ENCODE measurements at regions not wholly inside any gene's neighbourhood (a gene's known extent, or its start where the extent isn't known, plus 50 kb on each side); places are given as distances from the start of the nearest gene placed in this dataset.

DNA sequence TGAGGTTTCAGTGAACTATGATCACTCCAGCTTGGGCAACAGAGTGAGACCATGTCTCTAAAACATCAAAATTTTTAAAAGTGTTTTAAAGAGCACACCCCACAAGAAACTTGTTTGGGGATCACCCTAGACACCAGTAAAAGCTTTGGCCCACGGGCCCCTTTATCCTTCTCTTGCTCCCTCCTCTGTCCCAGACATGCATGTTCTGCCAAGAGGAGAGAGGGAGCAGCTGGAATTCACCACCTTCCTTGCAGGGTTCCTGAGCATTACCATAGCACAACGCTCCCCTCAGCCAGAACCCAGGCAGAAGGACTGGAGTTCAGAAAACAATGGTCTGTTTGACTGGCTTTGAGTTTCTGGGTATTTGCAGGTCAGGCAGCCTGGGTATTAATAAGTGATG, 214.3 kb upstream of the CDH5 start:
- no peak for TF ChIP-seq CTCF (conservative IDR thresholded peaks at IDR 0.05; ENCODE audit: low read depth, low read length)
- no peaks in the 10 kb centered on the region for H3K36me3 ChIP-seq (ENCODE audit: insufficient read depth)
- no peak overlapping the region for H3K9ac ChIP-seq
- H3K79me2 ChIP-seq (ENCODE audit: insufficient read depth, low read depth), result no peaks in the 10 kb centered on the region
- no peaks in the 10 kb centered on the region for H3K27me3 ChIP-seq (ENCODE audit: insufficient read depth, low read depth)
- H3K4me2 ChIP-seq, result no peak overlapping the region
- no peaks in the 10 kb centered on the region for H3K4me1 ChIP-seq (ENCODE audit: low read depth, poor library complexity, severe bottlenecking)
- no peak overlapping the region for H2AFZ ChIP-seq (ENCODE audit: low read depth)
- no peak overlapping the region for H3K27ac ChIP-seq
- H3K4me3 ChIP-seq (IDR thresholded peaks at IDR 0.05; ENCODE audit: insufficient read depth, low read depth, low read length), result no peak overlapping the region
- H4K20me1 ChIP-seq (ENCODE audit: insufficient read depth), result no peaks in the 10 kb centered on the region

DNA sequence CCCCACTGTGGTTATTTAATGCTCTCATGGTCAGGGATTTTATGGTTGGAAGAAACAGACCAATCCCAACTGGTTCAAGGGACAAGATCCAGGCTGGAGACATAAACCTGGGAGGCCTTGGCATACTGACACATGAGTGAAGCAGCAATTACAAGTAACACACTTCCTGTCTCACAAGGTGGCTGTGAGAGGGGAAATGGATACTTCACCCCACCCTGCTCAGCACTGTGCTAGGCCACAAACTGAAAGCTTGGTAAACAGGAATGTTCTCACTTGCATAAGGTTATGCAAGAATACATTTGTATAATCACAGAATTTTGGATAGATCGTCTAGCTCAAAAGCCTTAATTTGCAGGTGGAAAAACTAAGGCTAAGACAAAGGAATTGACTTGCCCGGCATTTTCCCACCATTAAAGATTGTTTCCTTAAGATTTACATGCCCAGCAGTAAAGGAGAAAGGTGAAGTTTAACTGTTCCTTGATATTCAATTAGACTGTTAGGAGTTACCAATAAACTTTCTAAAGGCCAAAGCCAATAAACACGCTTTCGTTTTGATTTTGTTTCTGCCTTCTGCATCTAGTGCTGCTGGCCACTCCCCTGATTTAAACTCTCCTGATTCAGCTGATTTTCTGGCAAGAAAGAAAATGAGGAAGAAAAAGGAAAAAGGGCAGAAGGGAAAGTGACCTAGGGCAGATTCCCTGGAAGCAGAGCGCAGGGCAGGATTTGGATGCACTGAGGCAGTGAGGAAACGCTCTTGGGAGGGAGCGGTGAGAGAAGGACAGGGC, 215.6 kb upstream of the CDH5 start:
- Histone ChIP-seq H3K36me3 (ENCODE audit: insufficient read depth) (no peaks in the 10 kb centered on the region), H3K4me3 (IDR thresholded peaks at IDR 0.05; ENCODE audit: insufficient read depth, low read depth, low read length) (no peak overlapping the region), H3K4me1 (ENCODE audit: low read depth, poor library complexity, severe bottlenecking) (no peaks in the 10 kb centered on the region), H3K27me3 (ENCODE audit: insufficient read depth, low read depth) (no peaks in the 10 kb centered on the region), H2AFZ (ENCODE audit: low read depth) (no peak overlapping the region), H3K27ac (no peak overlapping the region), H3K4me2 (no peak overlapping the region), H4K20me1 (ENCODE audit: insufficient read depth) (no peaks in the 10 kb centered on the region), H3K79me2 (ENCODE audit: insufficient read depth, low read depth) (no peaks in the 10 kb centered on the region), H3K9ac (no peak overlapping the region)
- no peak for TF ChIP-seq CTCF (conservative IDR thresholded peaks at IDR 0.05; ENCODE audit: low read depth, low read length)

DNA sequence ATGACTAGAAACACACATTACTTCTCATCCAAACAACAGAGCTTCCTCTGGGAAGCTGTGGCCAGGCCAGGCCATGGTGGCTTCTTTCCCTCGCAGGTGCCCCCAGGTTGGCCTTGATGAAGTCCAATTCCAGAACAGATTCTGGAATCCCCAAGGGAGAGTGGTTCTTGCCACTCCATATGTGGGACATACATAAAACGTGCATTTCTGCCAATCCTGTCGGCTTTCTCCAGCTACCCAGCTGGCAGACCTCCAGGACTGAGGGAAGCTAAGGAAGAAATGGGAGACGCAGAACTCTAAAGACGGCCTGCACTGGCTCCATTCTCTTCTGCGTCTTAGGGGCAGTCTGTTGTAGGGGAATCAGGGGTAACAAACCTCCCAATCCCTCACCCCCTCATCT, 219.2 kb upstream of the CDH5 start:
- no peak for TF ChIP-seq CTCF (conservative IDR thresholded peaks at IDR 0.05; ENCODE audit: low read depth, low read length)

GRCh38 chr16:66146798-66147197, 219.7 kb upstream of the CDH5 start:
- H2AFZ ChIP-seq (ENCODE audit: low read depth), result no peak overlapping the region

More for the DNA sequence above, 219.2 kb upstream of the CDH5 start:
- Histone ChIP-seq H3K27ac (no peak overlapping the region), H3K4me2 (no peak overlapping the region), H4K20me1 (ENCODE audit: insufficient read depth) (no peaks in the 10 kb centered on the region), H3K4me3 (IDR thresholded peaks at IDR 0.05; ENCODE audit: insufficient read depth, low read depth, low read length) (no peak overlapping the region), H3K36me3 (ENCODE audit: insufficient read depth) (no peaks in the 10 kb centered on the region), H3K9ac (no peak overlapping the region), H3K27me3 (ENCODE audit: insufficient read depth, low read depth) (no peaks in the 10 kb centered on the region), H2AFZ (ENCODE audit: low read depth) (no peak overlapping the region), H3K4me1 (ENCODE audit: low read depth, poor library complexity, severe bottlenecking) (no peaks in the 10 kb centered on the region), H3K79me2 (ENCODE audit: insufficient read depth, low read depth) (no peaks in the 10 kb centered on the region)

More at GRCh38 chr16:66146798-66147197, 219.7 kb upstream of the CDH5 start:
- Histone ChIP-seq H4K20me1 (ENCODE audit: insufficient read depth) (no peaks in the 10 kb centered on the region), H3K79me2 (ENCODE audit: insufficient read depth, low read depth) (no peaks in the 10 kb centered on the region), H3K27ac (no peak overlapping the region), H3K27me3 (ENCODE audit: insufficient read depth, low read depth) (no peaks in the 10 kb centered on the region), H3K9ac (no peak overlapping the region), H3K36me3 (ENCODE audit: insufficient read depth) (no peaks in the 10 kb centered on the region), H3K4me2 (no peak overlapping the region), H3K4me3 (IDR thresholded peaks at IDR 0.05; ENCODE audit: insufficient read depth, low read depth, low read length) (no peak overlapping the region), H3K4me1 (ENCODE audit: low read depth, poor library complexity, severe bottlenecking) (no peaks in the 10 kb centered on the region)
- TF ChIP-seq CTCF (conservative IDR thresholded peaks at IDR 0.05; ENCODE audit: low read depth, low read length), result no peak
